ENCODE measurements at regions not wholly inside any gene's neighbourhood (a gene's known extent, or its start where the extent isn't known, plus 50 kb on each side); places are given as distances from the start of the nearest gene placed in this dataset.

DNA sequence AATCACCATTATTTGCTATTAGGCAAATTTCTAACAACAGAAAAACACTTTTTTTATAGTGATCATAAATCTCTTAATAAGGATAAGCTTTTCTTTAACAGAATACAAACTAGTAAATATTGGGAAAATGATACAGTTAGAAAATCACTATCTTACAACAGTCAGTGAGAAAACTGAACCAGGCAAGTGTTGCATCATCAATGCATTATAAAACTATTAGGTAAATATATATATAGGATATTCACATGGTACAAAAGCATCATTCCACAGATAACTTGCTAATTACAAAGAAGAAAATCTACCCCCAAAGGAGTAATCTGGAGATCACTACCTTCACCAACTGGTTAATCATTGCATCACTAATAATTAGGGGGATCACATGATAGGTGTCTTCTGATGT, 652.1 kb downstream of the HACE1 start:
- no peak for TF ChIP-seq CTCF (IDR thresholded peaks at IDR 0.05; ENCODE audit: low read length)
- TF ChIP-seq EZH2 (IDR thresholded peaks at IDR 0.05; ENCODE audit: borderline replicate concordance, low read length), result no peak

All from OCI-LY1 (cell line).